Brain microvascular endothelial cell (primary cell): ENCODE measurements at regions not wholly inside any gene's neighbourhood (a gene's known extent, or its start where the extent isn't known, plus 50 kb on each side); places are given as distances from the start of the nearest gene placed in this dataset.
"Not testable (repeated sequence)": the region's sequence is repeated elsewhere in the genome, so short reads cannot be mapped to it uniquely, and the experiment has no call there.

Experiments used
- DNase-seq: peaks from one replicate; pipeline ENCODE4 v3.0.0-alpha.2; 2020
- H3K27ac ChIP-seq: fragments of 250-450 bp; sonication (Bioruptor Pico); 2 replicates; pipeline ENCODE4 v1.5.1; 2020; ENCODE audit warnings: mild to moderate bottlenecking, moderate library complexity
- H3K27me3 ChIP-seq: fragments of 250-450 bp; sonication (Bioruptor Pico); replicated peaks from 2 replicates; pipeline ENCODE4 v1.5.1; 2020; ENCODE audit warnings: mild to moderate bottlenecking
- H3K36me3 ChIP-seq: fragments of 250-450 bp; sonication (Bioruptor Pico); replicated peaks from 2 replicates; pipeline ENCODE4 v1.5.1; 2020; ENCODE audit warnings: mild to moderate bottlenecking
- H3K4me3 ChIP-seq: 2 replicates; pipeline ENCODE4 v1.5.1; 2011; ENCODE audit warnings: low read depth, mild to moderate bottlenecking, control low read depth, low read length, moderate library complexity
- CTCF ChIP-seq: IDR thresholded peaks from 2 replicates; pipeline ENCODE4 v1.5.1; 2011; ENCODE audit warnings: low read depth, mild to moderate bottlenecking, moderate library complexity, low read length, control low read depth, inconsistent platforms; ENCODE audit errors: missing control alignments
- in situ Hi-C: cut with HindIII; loops from 2 replicates; pipeline ENCODE4 v1.10.0; 2017; ENCODE audit warnings: low sequenced_read_pairs, low pct_ligation_motif_present

GRCh38 chr20:26209171-26209941 lies 512.7 kb upstream of the ZNF337 start:
- Histone ChIP-seq H3K4me3 (peak overlapping the region; percentile 38), H3K27me3 (peaks cover 26% of the 10 kb centered on the region), H3K27ac (no peak overlapping the region), H3K36me3 (no peaks in the 10 kb centered on the region)
- no peak for DNase-seq
- in situ Hi-C loops = no loop called here
- no peak for TF ChIP-seq CTCF

- Histone ChIP-seq H3K36me3 (no peaks in the 10 kb centered on the region), H3K27ac (no peak overlapping the region), H3K4me3 (peak overlapping the region; percentile 46), H3K27me3 (peaks cover 26% of the 10 kb centered on the region)
- DNase-seq = no peak
- no peak for TF ChIP-seq CTCF
- in situ Hi-C loops = no loop called here
Observed at GRCh38 chr20:26208296-26209091, 511.8 kb upstream of the ZNF337 start.

- Histone ChIP-seq H3K27me3 (peaks cover 26% of the 10 kb centered on the region), H3K4me3 (peak overlapping the region; percentile 46)
- H3K36me3 ChIP-seq, DNase-seq, in situ Hi-C loops, H3K27ac ChIP-seq: not testable (repeated sequence)
Observed at GRCh38 chr20:26207967-26208295, 511.3 kb upstream of the ZNF337 start.

- H3K4me3 ChIP-seq = no peak overlapping the region
Observed at GRCh38 chr20:26207237-26207966, 510.7 kb upstream of the ZNF337 start.

GRCh38 chr20:26205350-26205749 lies 508.7 kb upstream of the ZNF337 start:
- in situ Hi-C loops = no loop called here
- no peak for DNase-seq
- no peaks in the 10 kb centered on the region for H3K36me3 ChIP-seq
- peaks cover 26% of the 10 kb centered on the region for H3K27me3 ChIP-seq
- no peak for TF ChIP-seq CTCF
- no peak overlapping the region for H3K27ac ChIP-seq
- H3K4me3 ChIP-seq = no peak overlapping the region

More at GRCh38 chr20:26207237-26207966, 510.7 kb upstream of the ZNF337 start:
- no peak for DNase-seq
- in situ Hi-C loops = no loop called here
- TF ChIP-seq CTCF = no peak
- H3K27ac ChIP-seq = no peak overlapping the region
- peaks cover 26% of the 10 kb centered on the region for H3K27me3 ChIP-seq
- no peaks in the 10 kb centered on the region for H3K36me3 ChIP-seq

GRCh38 chr20:26201026-26201425 lies 504.4 kb upstream of the ZNF337 start:
- in situ Hi-C loops, H3K27ac ChIP-seq, H3K27me3 ChIP-seq, DNase-seq, H3K36me3 ChIP-seq, H3K4me3 ChIP-seq: not testable (repeated sequence)

GRCh38 chr20:26187329-26187728 lies 490.7 kb upstream of the ZNF337 start:
- H3K27ac ChIP-seq, H3K36me3 ChIP-seq, H3K27me3 ChIP-seq, H3K4me3 ChIP-seq, in situ Hi-C loops, DNase-seq: not testable (repeated sequence)

GRCh38 chr20:26183720-26184119 lies 487.1 kb upstream of the ZNF337 start:
- H3K4me3 ChIP-seq, H3K27ac ChIP-seq, DNase-seq, in situ Hi-C loops, H3K27me3 ChIP-seq, H3K36me3 ChIP-seq: not testable (repeated sequence)

- H3K36me3 ChIP-seq, H3K27ac ChIP-seq, DNase-seq, H3K4me3 ChIP-seq, in situ Hi-C loops, H3K27me3 ChIP-seq: not testable (repeated sequence)
Observed at GRCh38 chr20:26181364-26181763, 484.7 kb upstream of the ZNF337 start.

GRCh38 chr20:26171875-26172274 lies 475.2 kb upstream of the ZNF337 start:
- not testable (repeated sequence) for DNase-seq

More at GRCh38 chr20:26171875-26172274, 475.2 kb upstream of the ZNF337 start:
- in situ Hi-C loops, H3K27me3 ChIP-seq, H3K36me3 ChIP-seq, H3K4me3 ChIP-seq, H3K27ac ChIP-seq: not testable (repeated sequence)
